SK-N-SH treated with all-trans-retinoic acid at 6 μM for 48 hours (cell line): ENCODE measurements at regions not wholly inside any gene's neighbourhood (a gene's known extent, or its start where the extent isn't known, plus 50 kb on each side); places are given as distances from the start of the nearest gene placed in this dataset.

Experiments used
- ATAC-seq: fragments of 200-7000 bp; cut with Tn5 transposase; 3 replicates; pipeline ENCODE4 v1.9.1; 2020; ENCODE audit warnings: mild to moderate bottlenecking, moderate library complexity
- ARNTL ChIP-seq: fragments of 450-650 bp; formaldehyde crosslinking; IDR thresholded peaks from 2 replicates; pipeline ENCODE4 v1.5.0; 2020; ENCODE audit warnings: low read depth, mild to moderate bottlenecking, moderate library complexity, borderline replicate concordance
- BACH2 ChIP-seq: fragments of 250-450 bp; sonication (Bioruptor Pico); IDR thresholded peaks from 2 replicates; pipeline ENCODE4 v1.9.0; 2021; ENCODE audit warnings: mild to moderate bottlenecking, borderline replicate concordance
- CSDC2 ChIP-seq: fragments of 250-450 bp; sonication (Bioruptor Pico); IDR thresholded peaks from 2 replicates; pipeline ENCODE4 v1.5.0; 2020; ENCODE audit warnings: mild to moderate bottlenecking, moderate library complexity
- ESRRG ChIP-seq: fragments of 250-450 bp; sonication (Bioruptor Pico); IDR thresholded peaks from 2 replicates; pipeline ENCODE4 v1.6.1; 2021; ENCODE audit warnings: mild to moderate bottlenecking
- GLIS3 ChIP-seq: fragments of 250-450 bp; sonication (Bioruptor Pico); IDR thresholded peaks from 2 replicates; pipeline ENCODE4 v1.5.0; 2020; ENCODE audit warnings: mild to moderate bottlenecking, moderate library complexity
- ISL1 ChIP-seq: fragments of 250-450 bp; sonication (Bioruptor Pico); IDR thresholded peaks from 2 replicates; pipeline ENCODE4 v2.1.2; 2022; ENCODE audit warnings: mild to moderate bottlenecking, moderate library complexity
- OSR1 ChIP-seq: fragments of 250-450 bp; sonication (Bioruptor Pico); IDR thresholded peaks from 2 replicates; pipeline ENCODE4 v1.8.0; 2022; ENCODE audit warnings: moderate library complexity, mild to moderate bottlenecking, inconsistent platforms
- PPARA ChIP-seq: fragments of 250-450 bp; sonication (Bioruptor Pico); IDR thresholded peaks from 2 replicates; pipeline ENCODE4 v1.5.0; 2020; ENCODE audit warnings: mild to moderate bottlenecking, borderline replicate concordance
- RARB ChIP-seq: fragments of 250-450 bp; sonication (Bioruptor Pico); IDR thresholded peaks from 2 replicates; pipeline ENCODE4 v1.8.0; 2021; ENCODE audit warnings: mild to moderate bottlenecking, moderate library complexity
- TCF4 ChIP-seq: fragments of 250-450 bp; sonication (Bioruptor Pico); IDR thresholded peaks from 2 replicates; pipeline ENCODE4 v1.8.0; 2021; ENCODE audit warnings: mild to moderate bottlenecking, moderate library complexity, borderline replicate concordance
- TOX ChIP-seq: fragments of 250-450 bp; sonication (Bioruptor Pico); IDR thresholded peaks from 2 replicates; pipeline ENCODE4 v1.8.0; 2021; ENCODE audit warnings: mild to moderate bottlenecking, moderate library complexity, borderline replicate concordance
- ZC3H10 ChIP-seq: fragments of 250-450 bp; sonication (Bioruptor Pico); IDR thresholded peaks from 2 replicates; pipeline ENCODE4 v1.5.1; 2021; ENCODE audit warnings: mild to moderate bottlenecking, moderate library complexity
- ZFP3 ChIP-seq: fragments of 250-450 bp; sonication (Bioruptor Pico); IDR thresholded peaks from 2 replicates; pipeline ENCODE4 v1.5.0; 2020; ENCODE audit warnings: mild to moderate bottlenecking, moderate library complexity
- ZNF565 ChIP-seq: fragments of 450-650 bp; formaldehyde crosslinking; conservative IDR thresholded peaks from 2 replicates; pipeline ENCODE4 v1.5.0; 2020; ENCODE audit warnings: low read depth, mild to moderate bottlenecking, moderate library complexity
- ZNF70 ChIP-seq: fragments of 450-650 bp; formaldehyde crosslinking; IDR thresholded peaks from 2 replicates; pipeline ENCODE4 v1.5.0; 2020; ENCODE audit warnings: mild to moderate bottlenecking, moderate library complexity
- ZNF8 ChIP-seq: fragments of 450-650 bp; formaldehyde crosslinking; IDR thresholded peaks from 2 replicates; pipeline ENCODE4 v1.5.0; 2020; ENCODE audit warnings: mild to moderate bottlenecking, moderate library complexity
- TF ChIP-seq, protein P1 (sequence below): fragments of 250-450 bp; sonication (Bioruptor Pico); IDR thresholded peaks from 2 replicates; pipeline ENCODE4 v1.5.1; 2020; ENCODE audit warnings: low read depth, mild to moderate bottlenecking, moderate library complexity
- TF ChIP-seq, protein P2 (sequence below): fragments of 250-450 bp; sonication (Bioruptor Pico); IDR thresholded peaks from 2 replicates; pipeline ENCODE4 v1.5.0; 2020; ENCODE audit warnings: mild to moderate bottlenecking, moderate library complexity
- TF ChIP-seq, protein P3 (sequence below): fragments of 250-450 bp; sonication (Bioruptor Pico); IDR thresholded peaks from 2 replicates; pipeline ENCODE4 v1.8.0; 2021; ENCODE audit warnings: low read depth, mild to moderate bottlenecking, moderate library complexity, borderline replicate concordance
- TF ChIP-seq, protein P4 (sequence below): fragments of 250-450 bp; sonication (Bioruptor Pico); IDR thresholded peaks from 2 replicates; pipeline ENCODE4 v1.8.0; 2020; ENCODE audit warnings: mild to moderate bottlenecking, moderate library complexity, borderline replicate concordance

DNA sequence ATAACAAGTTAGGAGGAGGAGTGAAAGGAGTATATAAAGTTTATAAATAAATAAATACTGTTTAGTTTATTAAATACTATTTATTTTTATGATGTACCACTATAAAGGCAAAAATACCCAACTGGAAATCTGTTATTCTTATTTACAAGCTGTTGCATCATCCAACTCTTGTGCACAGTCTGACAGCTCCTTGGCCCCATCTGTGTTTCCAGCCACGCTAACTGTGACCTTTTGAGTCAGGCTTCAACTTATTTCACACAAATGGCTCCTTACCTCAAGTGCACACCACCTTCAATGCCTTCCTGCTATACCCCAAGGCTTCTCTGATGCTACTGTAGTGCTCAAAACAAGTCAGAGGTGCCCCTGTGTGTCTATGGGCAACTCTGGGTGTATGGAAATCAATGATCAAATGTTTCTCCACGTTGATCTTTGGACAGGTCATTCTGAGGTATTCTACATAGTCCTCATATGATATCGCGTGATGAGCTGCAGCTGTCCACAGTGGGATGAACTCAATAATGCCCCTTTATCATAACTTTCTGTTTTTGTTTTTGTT lies 303.2 kb upstream of the GRAMD2B start (continued):
- TF ChIP-seq, protein P1, sequence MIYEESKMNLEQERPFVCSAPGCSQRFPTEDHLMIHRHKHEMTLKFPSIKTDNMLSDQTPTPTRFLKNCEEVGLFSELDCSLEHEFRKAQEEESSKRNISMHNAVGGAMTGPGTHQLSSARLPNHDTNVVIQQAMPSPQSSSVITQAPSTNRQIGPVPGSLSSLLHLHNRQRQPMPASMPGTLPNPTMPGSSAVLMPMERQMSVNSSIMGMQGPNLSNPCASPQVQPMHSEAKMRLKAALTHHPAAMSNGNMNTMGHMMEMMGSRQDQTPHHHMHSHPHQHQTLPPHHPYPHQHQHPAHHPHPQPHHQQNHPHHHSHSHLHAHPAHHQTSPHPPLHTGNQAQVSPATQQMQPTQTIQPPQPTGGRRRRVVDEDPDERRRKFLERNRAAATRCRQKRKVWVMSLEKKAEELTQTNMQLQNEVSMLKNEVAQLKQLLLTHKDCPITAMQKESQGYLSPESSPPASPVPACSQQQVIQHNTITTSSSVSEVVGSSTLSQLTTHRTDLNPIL (CRISPR knock-in tag): no peak
- TF ChIP-seq BACH2 (CRISPR knock-in tag) (no peak), ARNTL (CRISPR knock-in tag) (no peak), ESRRG (CRISPR knock-in tag) (no peak), RARB (CRISPR knock-in tag) (no peak), ZNF8 (CRISPR knock-in tag) (no peak), ZNF565 (CRISPR knock-in tag) (no peak), CSDC2 (no peak), OSR1 (CRISPR knock-in tag) (no peak)
- TF ChIP-seq, protein P2, sequence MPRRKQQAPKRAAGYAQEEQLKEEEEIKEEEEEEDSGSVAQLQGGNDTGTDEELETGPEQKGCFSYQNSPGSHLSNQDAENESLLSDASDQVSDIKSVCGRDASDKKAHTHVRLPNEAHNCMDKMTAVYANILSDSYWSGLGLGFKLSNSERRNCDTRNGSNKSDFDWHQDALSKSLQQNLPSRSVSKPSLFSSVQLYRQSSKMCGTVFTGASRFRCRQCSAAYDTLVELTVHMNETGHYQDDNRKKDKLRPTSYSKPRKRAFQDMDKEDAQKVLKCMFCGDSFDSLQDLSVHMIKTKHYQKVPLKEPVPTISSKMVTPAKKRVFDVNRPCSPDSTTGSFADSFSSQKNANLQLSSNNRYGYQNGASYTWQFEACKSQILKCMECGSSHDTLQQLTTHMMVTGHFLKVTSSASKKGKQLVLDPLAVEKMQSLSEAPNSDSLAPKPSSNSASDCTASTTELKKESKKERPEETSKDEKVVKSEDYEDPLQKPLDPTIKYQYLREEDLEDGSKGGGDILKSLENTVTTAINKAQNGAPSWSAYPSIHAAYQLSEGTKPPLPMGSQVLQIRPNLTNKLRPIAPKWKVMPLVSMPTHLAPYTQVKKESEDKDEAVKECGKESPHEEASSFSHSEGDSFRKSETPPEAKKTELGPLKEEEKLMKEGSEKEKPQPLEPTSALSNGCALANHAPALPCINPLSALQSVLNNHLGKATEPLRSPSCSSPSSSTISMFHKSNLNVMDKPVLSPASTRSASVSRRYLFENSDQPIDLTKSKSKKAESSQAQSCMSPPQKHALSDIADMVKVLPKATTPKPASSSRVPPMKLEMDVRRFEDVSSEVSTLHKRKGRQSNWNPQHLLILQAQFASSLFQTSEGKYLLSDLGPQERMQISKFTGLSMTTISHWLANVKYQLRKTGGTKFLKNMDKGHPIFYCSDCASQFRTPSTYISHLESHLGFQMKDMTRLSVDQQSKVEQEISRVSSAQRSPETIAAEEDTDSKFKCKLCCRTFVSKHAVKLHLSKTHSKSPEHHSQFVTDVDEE: no peak

DNA sequence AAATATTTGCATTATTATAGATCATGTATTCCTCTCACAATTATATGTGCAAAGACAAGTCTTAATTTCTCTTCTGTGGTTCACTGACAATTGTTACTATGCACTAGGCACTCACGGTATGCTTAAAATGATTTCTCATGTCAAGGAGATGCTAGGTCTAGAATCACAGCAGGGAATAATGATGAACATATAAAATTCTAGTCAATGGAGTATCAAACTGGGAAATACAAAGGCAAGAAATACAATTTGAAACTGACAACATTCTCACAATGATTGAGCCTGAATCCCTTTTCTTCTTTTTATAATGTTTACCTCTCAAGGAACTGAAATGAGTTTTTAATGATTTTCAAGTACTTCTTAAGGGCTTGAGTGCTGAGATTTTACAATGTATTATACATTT lies 302.3 kb upstream of the GRAMD2B start:
- TF ChIP-seq TCF4 (CRISPR knock-in tag): no peak
- no peak for TF ChIP-seq ZNF70
- TF ChIP-seq BACH2 (CRISPR knock-in tag): no peak
- TF ChIP-seq TOX (CRISPR knock-in tag): no peak
- no peak for TF ChIP-seq OSR1 (CRISPR knock-in tag)
- TF ChIP-seq, protein P1 (CRISPR knock-in tag): no peak
- no peak for TF ChIP-seq ZC3H10 (CRISPR knock-in tag)
- TF ChIP-seq, protein P3, sequence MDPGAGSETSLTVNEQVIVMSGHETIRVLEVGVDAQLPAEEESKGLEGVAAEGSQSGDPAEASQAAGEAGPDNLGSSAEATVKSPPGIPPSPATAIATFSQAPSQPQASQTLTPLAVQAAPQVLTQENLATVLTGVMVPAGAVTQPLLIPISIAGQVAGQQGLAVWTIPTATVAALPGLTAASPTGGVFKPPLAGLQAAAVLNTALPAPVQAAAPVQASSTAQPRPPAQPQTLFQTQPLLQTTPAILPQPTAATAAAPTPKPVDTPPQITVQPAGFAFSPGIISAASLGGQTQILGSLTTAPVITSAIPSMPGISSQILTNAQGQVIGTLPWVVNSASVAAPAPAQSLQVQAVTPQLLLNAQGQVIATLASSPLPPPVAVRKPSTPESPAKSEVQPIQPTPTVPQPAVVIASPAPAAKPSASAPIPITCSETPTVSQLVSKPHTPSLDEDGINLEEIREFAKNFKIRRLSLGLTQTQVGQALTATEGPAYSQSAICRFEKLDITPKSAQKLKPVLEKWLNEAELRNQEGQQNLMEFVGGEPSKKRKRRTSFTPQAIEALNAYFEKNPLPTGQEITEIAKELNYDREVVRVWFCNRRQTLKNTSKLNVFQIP (CRISPR knock-in tag): no peak
- TF ChIP-seq ARNTL (CRISPR knock-in tag): no peak
- TF ChIP-seq, protein P2: no peak
- TF ChIP-seq PPARA (CRISPR knock-in tag): no peak
- TF ChIP-seq GLIS3 (CRISPR knock-in tag): no peak
- TF ChIP-seq ZFP3: no peak
- TF ChIP-seq ISL1 (CRISPR knock-in tag): no peak
- TF ChIP-seq, protein P4, sequence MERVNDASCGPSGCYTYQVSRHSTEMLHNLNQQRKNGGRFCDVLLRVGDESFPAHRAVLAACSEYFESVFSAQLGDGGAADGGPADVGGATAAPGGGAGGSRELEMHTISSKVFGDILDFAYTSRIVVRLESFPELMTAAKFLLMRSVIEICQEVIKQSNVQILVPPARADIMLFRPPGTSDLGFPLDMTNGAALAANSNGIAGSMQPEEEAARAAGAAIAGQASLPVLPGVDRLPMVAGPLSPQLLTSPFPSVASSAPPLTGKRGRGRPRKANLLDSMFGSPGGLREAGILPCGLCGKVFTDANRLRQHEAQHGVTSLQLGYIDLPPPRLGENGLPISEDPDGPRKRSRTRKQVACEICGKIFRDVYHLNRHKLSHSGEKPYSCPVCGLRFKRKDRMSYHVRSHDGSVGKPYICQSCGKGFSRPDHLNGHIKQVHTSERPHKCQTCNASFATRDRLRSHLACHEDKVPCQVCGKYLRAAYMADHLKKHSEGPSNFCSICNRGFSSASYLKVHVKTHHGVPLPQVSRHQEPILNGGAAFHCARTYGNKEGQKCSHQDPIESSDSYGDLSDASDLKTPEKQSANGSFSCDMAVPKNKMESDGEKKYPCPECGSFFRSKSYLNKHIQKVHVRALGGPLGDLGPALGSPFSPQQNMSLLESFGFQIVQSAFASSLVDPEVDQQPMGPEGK (CRISPR knock-in tag): no peak
- TF ChIP-seq, all 23 proteins: peak for 0
- no peak for ATAC-seq
